GM23338 (cell line): ENCODE measurements at regions not wholly inside any gene's neighbourhood (a gene's known extent, or its start where the extent isn't known, plus 50 kb on each side); places are given as distances from the start of the nearest gene placed in this dataset.

Experiments
- ATAC-seq: fragments of 200-7000 bp; cut with Tn5 transposase; 3 replicates; pipeline ENCODE4 v1.9.1; 2020
- DNase-seq: peaks from one replicate; pipeline ENCODE4 v3.0.0-alpha.2; 2015; ENCODE audit warnings: low spot score
- H2AFZ ChIP-seq: fragments of 200-600 bp; sonication (generic); 2 replicates; pipeline ENCODE4 v1.8.0; 2016; ENCODE audit warnings: antibody characterized with exemption, mild to moderate bottlenecking, moderate library complexity
- H3F3A ChIP-seq: fragments of 200-600 bp; sonication (generic); replicated peaks from 2 replicates; pipeline ENCODE4 v1.8.0; 2017; ENCODE audit warnings: antibody characterized with exemption, mixed run types, low read depth
- H3K27ac ChIP-seq: fragments of 200-600 bp; sonication (generic); 2 replicates; pipeline ENCODE4 v1.6.1; 2016; ENCODE audit warnings: low read depth
- H3K27me3 ChIP-seq: fragments of 200-600 bp; sonication (generic); 2 replicates; pipeline ENCODE4 v1.8.0; 2016; ENCODE audit warnings: mild to moderate bottlenecking, mixed run types, moderate library complexity; ENCODE audit not compliant: insufficient read depth
- H3K36me3 ChIP-seq: fragments of 200-600 bp; sonication (generic); 2 replicates; pipeline ENCODE4 v1.8.0; 2016; ENCODE audit warnings: mild to moderate bottlenecking; ENCODE audit not compliant: insufficient read depth
- H3K4me1 ChIP-seq: fragments of 200-600 bp; sonication (generic); 2 replicates; pipeline ENCODE4 v1.8.0; 2016; ENCODE audit warnings: mild to moderate bottlenecking, moderate library complexity; ENCODE audit not compliant: insufficient read depth
- H3K4me2 ChIP-seq: fragments of 200-600 bp; sonication (generic); 2 replicates; pipeline ENCODE4 v1.7.1; 2017; ENCODE audit warnings: mixed run types
- H3K4me3 ChIP-seq: fragments of 200-600 bp; sonication (generic); 2 replicates; pipeline ENCODE4 v1.6.1; 2016; ENCODE audit warnings: mixed run types
- H3K79me2 ChIP-seq: fragments of 200-600 bp; sonication (generic); replicated peaks from 2 replicates; pipeline ENCODE4 v1.8.0; 2017; ENCODE audit warnings: mild to moderate bottlenecking; ENCODE audit not compliant: insufficient read depth
- H3K9me2 ChIP-seq: fragments of 200-600 bp; sonication (generic); 2 replicates; pipeline ENCODE4 v1.8.0; 2017; ENCODE audit not compliant: insufficient read depth
- H4K20me1 ChIP-seq: fragments of 200-600 bp; sonication (generic); replicated peaks from 2 replicates; pipeline ENCODE4 v1.8.0; 2017; ENCODE audit warnings: mild to moderate bottlenecking; ENCODE audit not compliant: insufficient read depth
- H3K27ac Mint-ChIP-seq: 2 replicates; pipeline ENCODE4 v1.8.0; 2020; ENCODE audit warnings: inconsistent platforms, mild to moderate bottlenecking, moderate library complexity, mixed read lengths
- H3K27me3 Mint-ChIP-seq: 3 replicates; pipeline ENCODE4 v1.8.0; 2022; ENCODE audit warnings: low read depth, mild to moderate bottlenecking, moderate library complexity, mixed read lengths, inconsistent platforms; ENCODE audit not compliant: insufficient read depth, poor library complexity
- H3K36me3 Mint-ChIP-seq: 3 replicates; pipeline ENCODE4 v1.8.0; 2021; ENCODE audit warnings: low read depth, mild to moderate bottlenecking, inconsistent platforms, moderate library complexity, mixed read lengths
- H3K4me1 Mint-ChIP-seq: 3 replicates; pipeline ENCODE4 v1.8.0; 2020; ENCODE audit warnings: mild to moderate bottlenecking, inconsistent platforms, mixed read lengths
- H3K4me3 Mint-ChIP-seq: 3 replicates; pipeline ENCODE4 v1.8.0; 2021; ENCODE audit warnings: moderate library complexity, mild to moderate bottlenecking, inconsistent platforms, mixed read lengths
- H3K9me3 Mint-ChIP-seq: 3 replicates; pipeline ENCODE4 v1.8.0; 2020; ENCODE audit warnings: moderate library complexity, mild to moderate bottlenecking, inconsistent platforms, mixed read lengths
- CREB1 ChIP-seq: fragments of 250-450 bp; sonication (Bioruptor Pico); IDR thresholded peaks from 2 replicates; pipeline ENCODE4 v1.5.0; 2020; ENCODE audit warnings: low read depth, mild to moderate bottlenecking, moderate library complexity
- EZH2 ChIP-seq: fragments of 200-600 bp; sonication (generic); IDR thresholded peaks from one replicate; pipeline ENCODE4 v1.8.0; 2017; ENCODE audit warnings: antibody characterized with exemption, mild to moderate bottlenecking, low read depth; ENCODE audit not compliant: unreplicated experiment
- EZH2phosphoT487 ChIP-seq: fragments of 200-600 bp; sonication (generic); IDR thresholded peaks from one replicate; pipeline ENCODE4 v1.8.1; 2018; ENCODE audit warnings: antibody characterized with exemption; ENCODE audit not compliant: unreplicated experiment
- NANOG ChIP-seq: IDR thresholded peaks from 2 replicates; pipeline ENCODE4 v1.6.1; 2016; ENCODE audit warnings: antibody characterized with exemption, borderline replicate concordance
- POLR2AphosphoS5 ChIP-seq: IDR thresholded peaks from 2 replicates; pipeline ENCODE4 v1.6.1; 2016; ENCODE audit warnings: antibody characterized with exemption, low read depth
- STAT1 ChIP-seq: IDR thresholded peaks from one replicate; pipeline ENCODE4 v1.6.1; 2016; ENCODE audit warnings: antibody characterized with exemption; ENCODE audit not compliant: unreplicated experiment
- TF ChIP-seq, protein P1 (sequence below), 2 experiments: fragments of 200-600 bp in 1 of 2; sonication (generic) in 1 of 2; conservative IDR thresholded peaks; 2 replicates each; pipeline versions ENCODE4 v1.5.1 to v1.6.1; 2016 to 2017; ENCODE audit warnings: antibody characterized with exemption in 2 of 2, low read depth in 2 of 2, mild to moderate bottlenecking in 2 of 2, moderate library complexity in 1 of 2
- TF ChIP-seq, protein P2 (sequence below): IDR thresholded peaks from 2 replicates; pipeline ENCODE4 v1.6.1; 2016; ENCODE audit warnings: antibody characterized with exemption

DNA sequence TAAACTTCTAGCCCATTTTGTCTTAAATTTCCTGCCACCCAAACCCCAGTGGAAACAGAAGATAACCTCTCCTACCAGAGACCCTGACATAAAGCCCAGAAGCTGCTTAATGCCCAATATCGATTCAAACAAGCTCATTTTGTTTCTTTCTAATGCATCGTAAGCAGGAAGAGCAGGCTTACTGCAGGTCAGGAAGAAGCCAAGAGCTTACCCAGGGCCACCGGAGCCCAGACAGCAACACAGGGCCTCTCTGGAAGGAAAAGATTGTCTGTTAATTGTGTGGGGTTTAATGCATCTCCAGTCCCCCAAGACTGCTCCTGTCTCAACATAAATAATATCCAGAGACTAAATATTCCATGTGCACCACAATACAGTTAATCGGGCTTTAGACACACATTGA is 177.3 kb upstream of the NOCT start:
- no peaks in the 10 kb centered on the region for H3K36me3 Mint-ChIP-seq
- Histone ChIP-seq H3F3A (no peaks in the 10 kb centered on the region), H2AFZ (peak overlapping the region; percentile 49; the same call in 1 of the 2 replicates)

DNA sequence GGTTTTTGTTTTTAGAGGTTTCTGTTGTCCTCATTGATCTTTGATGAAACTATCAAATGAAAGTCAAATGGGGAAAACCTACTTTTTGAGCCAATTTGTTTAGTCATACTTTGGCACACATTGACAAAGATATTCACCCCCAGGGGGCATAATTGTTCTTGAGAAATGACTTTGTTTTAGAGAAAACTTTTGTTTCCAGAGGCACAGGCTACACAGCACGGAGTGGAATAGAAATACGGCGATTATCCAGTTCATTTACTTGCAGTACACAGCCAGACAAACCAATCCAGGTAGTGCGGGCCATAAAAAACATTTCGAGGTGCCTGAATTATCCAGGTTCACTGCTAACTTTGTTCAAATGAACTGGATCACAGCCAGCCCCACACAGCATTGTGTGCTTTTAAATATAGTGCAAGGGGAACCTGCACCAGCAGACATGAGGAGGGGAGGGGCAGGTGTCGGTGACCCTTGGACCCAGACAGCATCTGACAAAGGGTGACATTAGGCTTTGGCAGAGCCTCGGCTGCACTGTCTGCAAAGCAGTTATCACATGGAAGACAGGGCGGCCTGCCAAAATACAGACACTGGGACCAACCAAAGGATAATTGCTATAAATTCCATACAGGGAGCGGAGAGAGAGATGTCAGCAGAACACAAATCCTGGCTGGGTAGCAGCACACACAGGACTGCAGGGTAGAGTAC is 179.6 kb upstream of the NOCT start:
- TF ChIP-seq, protein P1, sequence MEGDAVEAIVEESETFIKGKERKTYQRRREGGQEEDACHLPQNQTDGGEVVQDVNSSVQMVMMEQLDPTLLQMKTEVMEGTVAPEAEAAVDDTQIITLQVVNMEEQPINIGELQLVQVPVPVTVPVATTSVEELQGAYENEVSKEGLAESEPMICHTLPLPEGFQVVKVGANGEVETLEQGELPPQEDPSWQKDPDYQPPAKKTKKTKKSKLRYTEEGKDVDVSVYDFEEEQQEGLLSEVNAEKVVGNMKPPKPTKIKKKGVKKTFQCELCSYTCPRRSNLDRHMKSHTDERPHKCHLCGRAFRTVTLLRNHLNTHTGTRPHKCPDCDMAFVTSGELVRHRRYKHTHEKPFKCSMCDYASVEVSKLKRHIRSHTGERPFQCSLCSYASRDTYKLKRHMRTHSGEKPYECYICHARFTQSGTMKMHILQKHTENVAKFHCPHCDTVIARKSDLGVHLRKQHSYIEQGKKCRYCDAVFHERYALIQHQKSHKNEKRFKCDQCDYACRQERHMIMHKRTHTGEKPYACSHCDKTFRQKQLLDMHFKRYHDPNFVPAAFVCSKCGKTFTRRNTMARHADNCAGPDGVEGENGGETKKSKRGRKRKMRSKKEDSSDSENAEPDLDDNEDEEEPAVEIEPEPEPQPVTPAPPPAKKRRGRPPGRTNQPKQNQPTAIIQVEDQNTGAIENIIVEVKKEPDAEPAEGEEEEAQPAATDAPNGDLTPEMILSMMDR (conservative IDR thresholded peaks at IDR 0.05; ENCODE audit: low read depth in 2 of 2) = no peak
- TF ChIP-seq EZH2phosphoT487 (no peak), STAT1 (no peak)
- no peak overlapping the region for H3K4me3 Mint-ChIP-seq
- Histone ChIP-seq H4K20me1 (no peaks in the 10 kb centered on the region), H3K79me2 (no peaks in the 10 kb centered on the region), H2AFZ (0 out of 2 replicates have a peak overlapping the region, but pooled peaks have one; percentile 16), H3K36me3 (no peaks in the 10 kb centered on the region), H3K27me3 (no peaks in the 10 kb centered on the region), H3K27ac (no peak overlapping the region), H3K4me1 (no peaks in the 10 kb centered on the region), H3F3A (no peaks in the 10 kb centered on the region), H3K4me2 (no peak overlapping the region), H3K9me2 (no peaks in the 10 kb centered on the region; the same call in 1 of the 2 replicates), H3K4me3 (no peak overlapping the region)
- peaks cover 6% of the 10 kb centered on the region for H3K27me3 Mint-ChIP-seq
- DNase-seq = no peak
- H3K27ac Mint-ChIP-seq = no peak overlapping the region
- no peaks in the 10 kb centered on the region for H3K9me3 Mint-ChIP-seq
- H3K4me1 Mint-ChIP-seq = peaks cover 10% of the 10 kb centered on the region
- no peaks in the 10 kb centered on the region for H3K36me3 Mint-ChIP-seq
- ATAC-seq = no peak

More for the DNA sequence above, 177.3 kb upstream of the NOCT start:
- Histone ChIP-seq H3K79me2 (no peaks in the 10 kb centered on the region), H3K9me2 (no peaks in the 10 kb centered on the region; the same call in 1 of the 2 replicates), H3K4me3 (no peak overlapping the region), H4K20me1 (no peaks in the 10 kb centered on the region), H3K4me1 (no peaks in the 10 kb centered on the region), H3K4me2 (no peak overlapping the region), H3K27ac (no peak overlapping the region), H3K36me3 (no peaks in the 10 kb centered on the region), H3K27me3 (no peaks in the 10 kb centered on the region)
- Mint-ChIP-seq H3K27me3 (peaks cover 3% of the 10 kb centered on the region), H3K9me3 (no peaks in the 10 kb centered on the region), H3K4me3 (no peak overlapping the region), H3K4me1 (peaks cover 10% of the 10 kb centered on the region), H3K27ac (no peak overlapping the region)
- TF ChIP-seq EZH2phosphoT487 (no peak), NANOG (no peak), STAT1 (no peak), EZH2 (no peak), CREB1 (CRISPR knock-in tag) (no peak), POLR2AphosphoS5 (no peak)
- TF ChIP-seq, protein P2, sequence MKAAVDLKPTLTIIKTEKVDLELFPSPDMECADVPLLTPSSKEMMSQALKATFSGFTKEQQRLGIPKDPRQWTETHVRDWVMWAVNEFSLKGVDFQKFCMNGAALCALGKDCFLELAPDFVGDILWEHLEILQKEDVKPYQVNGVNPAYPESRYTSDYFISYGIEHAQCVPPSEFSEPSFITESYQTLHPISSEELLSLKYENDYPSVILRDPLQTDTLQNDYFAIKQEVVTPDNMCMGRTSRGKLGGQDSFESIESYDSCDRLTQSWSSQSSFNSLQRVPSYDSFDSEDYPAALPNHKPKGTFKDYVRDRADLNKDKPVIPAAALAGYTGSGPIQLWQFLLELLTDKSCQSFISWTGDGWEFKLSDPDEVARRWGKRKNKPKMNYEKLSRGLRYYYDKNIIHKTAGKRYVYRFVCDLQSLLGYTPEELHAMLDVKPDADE = no peak
- ATAC-seq = no peak
- DNase-seq = no peak
